NOMO-1 treated with DMSO at 0.1 percent for 48 hours (cell line): ENCODE measurements at regions not wholly inside any gene's neighbourhood (a gene's known extent, or its start where the extent isn't known, plus 50 kb on each side); places are given as distances from the start of the nearest gene placed in this dataset.
A peak's percentile ranks its signal among the peaks of the same experiment; 100 is the strongest.
"Not testable (repeated sequence)": the region's sequence is repeated elsewhere in the genome, so short reads cannot be mapped to it uniquely, and the experiment has no call there.

Experiments used
- DNase-seq: peaks from one replicate; lab custom pipeline; 2025; ENCODE audit not compliant: unreplicated experiment; lab: John Stamatoyannopoulos, UW

DNA sequence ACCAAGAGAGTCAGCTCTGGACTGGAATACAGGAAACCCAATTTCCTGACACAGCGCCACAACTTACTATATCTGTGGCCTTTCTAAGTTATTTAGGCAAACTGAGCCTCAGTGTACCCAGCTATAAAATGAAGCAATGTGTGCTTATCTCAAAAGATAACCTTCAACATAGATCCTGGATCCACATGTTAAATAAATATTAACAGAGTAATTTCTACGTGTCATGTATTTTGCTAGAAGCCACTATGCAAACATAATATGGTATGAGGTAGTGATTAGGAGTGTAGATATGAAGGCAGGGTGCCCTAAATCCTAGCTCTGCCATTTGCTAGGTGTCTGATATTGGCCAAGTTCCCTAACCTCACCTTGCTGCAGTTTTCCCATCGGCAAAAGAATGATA is 527.0 kb downstream of the RAB28 start:
- no peak for DNase-seq

DNA sequence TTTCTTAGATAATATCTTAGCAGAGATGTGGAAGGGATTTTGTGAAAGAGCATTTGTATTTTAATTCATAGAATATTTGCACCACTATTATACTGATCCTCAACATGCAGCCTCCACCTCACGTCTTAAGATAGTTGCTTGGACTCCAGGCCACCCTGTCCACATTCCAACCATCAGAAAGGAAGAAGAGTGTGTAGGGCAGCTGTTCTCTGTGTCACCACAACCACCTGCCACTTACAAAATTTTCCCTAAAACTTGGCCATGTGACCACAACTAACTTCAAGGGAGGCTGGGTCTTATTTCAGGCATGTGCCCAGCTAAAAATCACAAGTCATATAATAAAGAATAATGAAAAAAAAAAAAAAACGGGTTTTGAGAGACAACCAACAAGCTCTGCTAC is 528.1 kb downstream of the RAB28 start:
- no peak for DNase-seq

DNA sequence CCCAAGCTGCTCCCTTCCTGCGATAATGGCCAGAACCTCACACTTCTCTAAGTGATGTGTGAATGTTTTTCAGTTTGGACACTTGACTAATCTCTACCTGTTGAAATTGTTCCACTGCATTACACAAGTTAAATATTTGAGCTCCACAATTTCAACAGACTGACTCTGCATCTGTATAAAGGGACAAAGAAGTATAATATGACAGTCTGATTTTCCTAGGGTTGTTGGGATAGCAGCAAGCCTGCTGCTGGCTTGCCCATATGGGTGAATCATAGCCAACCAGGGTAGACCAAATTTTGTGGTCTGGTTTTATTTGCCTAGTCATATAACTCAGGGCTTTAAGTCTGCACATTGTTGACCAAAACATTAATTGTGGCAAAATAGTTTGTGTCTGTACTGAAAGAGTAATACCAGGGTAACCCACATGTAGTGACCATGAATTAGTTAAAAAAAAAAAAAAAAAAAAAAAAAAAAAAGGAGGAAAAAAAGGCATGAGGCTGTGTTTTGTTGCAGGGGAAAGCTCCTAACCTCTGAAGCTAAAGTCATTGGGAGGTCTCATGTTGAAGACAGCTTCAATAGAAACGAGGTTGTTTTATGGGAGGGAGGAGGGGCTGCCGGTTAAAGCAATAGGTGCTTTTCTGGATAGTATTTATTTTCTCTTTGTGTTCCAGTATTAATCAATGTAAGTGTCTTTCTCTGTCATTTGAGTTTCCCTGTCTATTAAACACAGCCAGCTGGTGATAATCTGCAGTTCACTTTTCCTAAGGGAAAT is 534.2 kb downstream of the RAB28 start:
- no peak for DNase-seq

DNA sequence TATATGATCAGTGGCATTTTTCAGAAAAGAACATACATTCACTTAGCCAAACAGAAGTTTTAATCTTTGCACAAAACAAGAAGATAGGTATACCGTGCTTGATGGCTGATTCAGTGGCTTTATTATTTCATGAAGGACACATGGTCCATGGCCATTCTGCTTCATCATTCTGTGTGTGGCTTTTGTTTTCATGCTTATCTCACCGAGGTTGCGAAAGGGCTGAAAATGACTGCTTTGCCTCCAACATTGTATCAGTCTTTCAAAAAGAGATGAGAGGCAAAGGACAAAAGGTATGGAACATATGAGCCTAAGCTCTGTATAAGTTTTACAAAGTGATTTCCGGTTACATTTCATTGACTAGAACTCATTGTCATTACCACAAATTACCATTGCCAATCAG is 541.1 kb downstream of the RAB28 start:
- DNase-seq = no peak

DNA sequence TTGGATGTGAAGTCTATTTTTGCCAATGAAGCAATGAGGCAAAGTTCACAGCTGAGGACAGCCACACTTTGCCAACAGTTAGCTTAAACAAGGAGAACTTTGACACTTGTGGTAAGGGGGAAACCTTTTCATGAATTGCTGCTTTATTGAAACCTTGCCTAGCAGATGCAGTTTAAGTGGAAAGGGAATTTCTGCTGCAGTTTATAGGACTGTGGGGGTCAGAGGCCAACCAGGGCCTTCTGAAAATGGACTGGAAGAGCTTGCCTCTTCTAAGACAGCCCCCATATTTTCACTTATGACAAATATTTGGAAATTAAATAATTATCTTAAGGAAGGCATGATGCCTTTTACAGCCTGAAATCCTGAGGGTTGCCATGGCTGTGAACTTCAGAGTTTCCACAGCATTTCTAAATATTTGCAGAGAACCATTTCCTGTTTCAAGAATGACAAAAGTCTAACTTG is 550.3 kb downstream of the RAB28 start:
- DNase-seq = no peak

DNA sequence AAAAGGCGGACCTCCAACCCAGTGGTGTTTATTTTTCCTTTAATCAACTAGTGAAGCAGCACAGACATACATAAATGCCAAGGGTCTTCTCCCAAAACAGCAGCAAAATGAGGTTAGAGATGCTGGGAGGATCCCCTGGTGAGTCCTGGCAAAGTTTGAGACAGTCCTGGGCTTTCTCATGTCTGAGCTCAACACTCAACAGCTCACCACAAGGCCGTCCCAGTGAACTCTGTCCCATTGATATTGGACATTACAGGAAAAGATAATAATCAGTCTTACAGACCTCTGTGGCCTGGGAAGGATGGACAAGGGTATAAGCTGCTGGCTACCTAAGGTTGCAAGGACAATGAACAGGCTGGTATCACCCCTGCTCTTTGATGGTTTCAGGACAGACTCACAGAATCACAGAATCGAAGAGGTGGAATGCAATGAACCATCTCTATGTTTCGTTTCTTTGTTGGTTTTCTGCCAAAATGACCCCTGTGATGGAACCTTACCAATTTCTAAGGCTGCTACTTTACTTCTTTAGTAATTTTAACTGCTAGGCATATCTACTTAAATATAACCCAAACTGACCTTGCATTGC is 551.8 kb downstream of the RAB28 start:
- DNase-seq = no peak

DNA sequence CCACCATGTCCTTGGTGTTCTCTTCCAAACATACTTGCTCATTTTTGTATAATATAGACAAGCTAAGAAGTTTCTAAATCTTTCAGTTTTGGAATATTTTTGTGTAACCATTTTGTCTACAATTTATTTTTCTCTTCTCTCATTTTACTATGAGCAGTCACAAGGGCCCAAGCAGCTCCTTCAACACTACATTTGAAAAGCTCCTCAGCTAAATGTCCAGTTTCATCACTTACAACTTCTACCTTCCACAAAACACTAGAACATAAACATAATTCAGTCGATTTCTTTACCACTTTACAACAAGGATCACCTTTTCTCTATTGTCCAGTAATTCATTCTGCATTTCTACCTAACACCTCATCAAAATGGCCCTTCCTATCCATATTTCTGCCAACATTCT is 554.4 kb downstream of the RAB28 start:
- no peak for DNase-seq

DNA sequence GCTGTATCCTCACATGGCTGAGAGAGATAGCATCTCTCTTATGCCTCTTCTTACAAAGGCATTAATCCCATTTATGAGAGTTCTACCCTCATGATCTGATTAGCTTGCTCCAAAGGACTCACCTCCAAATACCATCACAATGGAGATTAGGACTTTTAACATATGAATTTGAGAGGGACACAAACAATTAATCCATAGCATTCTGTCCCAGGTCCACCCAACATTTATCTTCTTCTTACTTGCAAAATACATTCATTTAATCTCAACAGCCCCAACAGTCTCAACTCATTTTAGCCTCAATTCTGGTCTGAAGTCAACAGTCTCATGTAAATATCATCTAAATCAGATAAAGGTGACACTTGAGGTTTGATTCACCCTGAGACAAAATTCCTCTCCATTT is 555.4 kb downstream of the RAB28 start:
- no peak for DNase-seq

DNA sequence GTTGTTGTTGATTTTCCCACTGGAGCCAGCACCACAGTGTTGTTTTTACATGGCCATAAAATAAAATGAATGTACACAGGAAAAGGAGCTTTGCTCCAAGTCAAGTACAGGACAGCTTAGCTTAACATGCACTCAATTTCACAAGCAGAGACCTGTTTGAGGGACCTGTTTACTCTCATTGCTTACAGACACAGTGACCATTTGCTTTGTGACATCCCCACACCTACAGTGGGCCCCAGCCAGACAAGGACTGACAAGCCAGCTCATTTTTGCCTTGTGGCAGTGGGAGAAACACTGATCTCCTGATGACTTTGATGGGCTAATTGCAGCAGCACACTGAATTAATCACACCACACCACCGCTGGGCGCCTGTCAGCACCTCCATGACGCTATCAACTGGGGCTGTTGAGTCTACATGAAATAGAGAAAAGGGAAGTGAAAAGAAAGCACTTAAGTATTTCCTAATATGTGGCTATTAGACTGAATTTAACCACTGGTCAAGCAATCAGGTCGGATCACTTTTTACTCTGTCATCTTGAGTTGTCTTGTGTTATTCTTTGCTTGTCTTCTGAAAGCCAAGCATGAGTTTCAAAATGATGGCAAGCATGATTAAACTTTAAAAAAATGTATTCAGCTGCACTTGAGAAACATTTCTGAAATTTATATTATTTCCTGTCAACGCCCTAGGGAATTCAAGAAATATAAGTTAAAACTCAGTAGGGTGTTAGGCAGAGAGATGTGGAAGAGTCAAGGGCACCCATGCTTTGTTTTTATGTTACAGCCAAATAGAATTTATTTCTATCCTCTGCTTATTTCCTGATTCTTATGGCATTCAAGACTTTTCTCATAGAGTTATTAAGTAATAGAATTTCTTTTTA is 557.7 kb downstream of the RAB28 start:
- peak; percentile 66 for DNase-seq

DNA sequence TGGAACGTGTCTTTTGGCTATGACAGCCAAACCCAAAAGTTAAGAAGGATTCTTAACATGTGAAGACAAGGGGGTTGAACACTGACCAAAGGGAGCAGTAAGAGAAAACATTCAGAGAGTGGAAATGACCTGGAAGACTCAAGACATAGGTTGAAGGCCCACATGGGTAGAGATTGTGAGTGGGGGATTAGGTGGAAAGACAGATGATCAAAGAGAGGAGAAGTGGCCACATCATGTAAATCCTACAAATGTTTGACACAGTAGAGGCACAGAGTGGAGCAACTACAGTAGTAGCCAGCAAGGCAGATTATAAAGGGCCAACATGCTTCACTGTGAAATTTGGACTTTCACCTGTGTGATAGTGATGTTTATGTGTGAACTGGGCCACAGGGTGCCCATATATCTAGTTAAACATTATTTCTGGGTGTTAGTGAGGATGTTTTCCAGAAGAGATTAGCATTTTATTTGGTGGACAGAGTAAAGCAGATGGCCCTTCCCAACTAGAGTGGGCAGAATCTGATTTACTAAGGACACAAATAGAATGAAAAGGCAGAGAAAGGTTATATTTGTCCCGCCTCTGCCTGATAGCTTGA is 559.3 kb downstream of the RAB28 start:
- DNase-seq = no peak

DNA sequence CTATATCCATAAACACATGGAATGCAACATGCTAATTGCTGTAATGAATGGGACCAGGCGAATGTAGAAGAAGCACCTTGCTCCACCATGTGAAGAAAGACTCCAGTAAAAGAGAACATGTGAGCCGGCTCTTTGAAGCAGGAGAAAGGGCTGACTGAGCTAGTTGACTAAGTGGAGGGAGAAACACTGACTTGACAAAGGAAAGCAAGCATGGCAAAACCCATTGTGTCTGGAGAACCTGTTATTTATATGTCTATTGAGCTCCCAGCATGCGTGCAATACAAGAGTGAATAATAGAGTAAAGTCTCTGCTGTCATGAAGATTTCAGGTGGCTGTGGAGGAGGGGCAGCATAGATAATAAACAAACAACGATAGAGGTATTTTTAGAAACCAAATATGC is 559.9 kb downstream of the RAB28 start:
- no peak for DNase-seq

DNA sequence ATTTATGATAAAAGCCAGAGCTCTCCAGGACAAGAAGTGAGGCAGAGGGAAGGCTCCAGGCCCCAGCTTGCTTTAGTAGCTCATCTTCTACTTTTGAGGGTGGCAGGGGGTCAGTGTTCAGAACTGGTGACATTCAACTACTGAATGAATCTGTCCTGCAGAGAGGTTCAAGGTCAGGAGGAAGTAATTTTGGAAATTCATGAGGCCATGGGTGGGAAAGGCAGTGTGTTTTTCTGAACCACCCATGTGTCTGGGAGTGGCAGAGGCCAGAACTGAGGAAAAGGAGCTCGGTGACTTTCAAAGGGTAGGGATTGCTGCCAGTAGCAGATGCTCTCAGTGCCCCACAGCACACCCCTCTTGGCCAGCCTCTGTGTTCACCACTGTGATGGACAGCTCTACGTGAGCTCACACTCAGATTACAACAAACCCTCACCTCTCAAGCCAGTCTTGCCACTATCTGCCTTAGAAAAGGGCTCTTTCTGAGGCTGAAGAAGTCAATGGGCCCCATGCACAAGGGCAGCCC is 571.2 kb downstream of the RAB28 start:
- no peak for DNase-seq

DNA sequence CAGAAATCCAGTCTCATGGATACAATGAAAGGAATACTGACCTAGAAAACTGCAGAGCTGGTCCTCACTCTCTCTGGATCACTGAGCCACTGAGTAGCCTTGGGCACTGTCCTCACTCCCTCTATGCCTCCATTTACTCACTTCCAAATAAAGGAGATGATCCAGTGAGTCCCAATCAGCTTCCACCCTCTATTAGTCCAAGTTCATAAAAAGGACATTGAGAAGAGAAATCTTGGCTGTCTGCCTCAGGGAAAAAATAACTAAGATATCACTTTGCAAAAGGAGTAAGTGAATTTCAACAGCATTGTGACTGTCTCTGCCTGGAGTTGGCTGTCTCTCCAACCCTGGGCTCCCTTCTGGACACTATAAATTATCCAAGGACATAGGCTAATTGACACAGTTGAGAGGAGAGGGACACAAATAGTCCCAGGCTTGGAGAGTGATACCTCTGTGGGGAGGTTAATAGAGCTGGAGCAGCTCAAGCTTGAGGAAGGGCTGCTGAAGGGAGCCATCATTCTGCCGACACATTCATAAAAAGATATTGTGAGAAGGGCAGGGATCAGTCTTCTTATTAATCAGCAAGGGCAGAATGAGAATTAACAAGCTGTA is 572.3 kb downstream of the RAB28 start:
- no peak for DNase-seq

DNA sequence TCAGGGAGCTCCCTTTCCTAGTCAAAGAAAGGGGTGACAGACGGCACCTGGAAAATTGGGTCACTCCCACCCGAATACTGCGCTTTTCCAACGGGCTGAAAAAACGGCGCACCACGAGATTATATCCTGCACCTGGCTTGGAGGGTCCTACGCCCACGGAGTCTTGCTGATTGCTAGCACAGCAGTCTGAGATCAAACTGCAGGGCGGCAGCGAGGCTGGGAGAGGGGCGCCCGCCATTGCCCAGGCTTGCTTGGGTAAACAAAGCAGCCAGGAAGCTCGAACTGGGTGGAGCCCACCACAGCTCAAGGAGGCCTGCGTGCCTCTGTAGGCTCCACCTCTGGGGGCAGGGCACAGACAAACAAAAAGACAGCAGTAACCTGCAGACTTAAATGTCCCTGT is 580.5 kb downstream of the RAB28 start:
- DNase-seq = not testable (repeated sequence)

DNA sequence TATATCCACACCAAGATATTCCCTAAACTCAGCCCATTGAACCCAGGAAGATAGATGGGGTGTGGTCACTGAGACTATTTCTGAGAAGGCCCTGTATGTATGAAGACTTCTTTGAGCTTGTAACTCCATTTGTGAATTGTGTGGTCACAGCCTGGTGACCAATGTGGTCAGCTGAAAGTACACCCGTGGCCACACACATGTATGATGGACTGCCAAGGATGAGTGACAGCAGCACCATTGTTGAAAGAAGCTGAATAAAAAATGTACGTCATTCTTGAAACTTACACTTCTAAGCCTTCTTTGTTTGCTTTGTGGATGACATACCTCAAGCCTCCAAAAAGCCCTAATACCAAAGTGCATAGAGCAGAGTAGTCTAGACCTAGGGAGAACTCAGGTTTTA is 581.4 kb downstream of the RAB28 start:
- no peak for DNase-seq

DNA sequence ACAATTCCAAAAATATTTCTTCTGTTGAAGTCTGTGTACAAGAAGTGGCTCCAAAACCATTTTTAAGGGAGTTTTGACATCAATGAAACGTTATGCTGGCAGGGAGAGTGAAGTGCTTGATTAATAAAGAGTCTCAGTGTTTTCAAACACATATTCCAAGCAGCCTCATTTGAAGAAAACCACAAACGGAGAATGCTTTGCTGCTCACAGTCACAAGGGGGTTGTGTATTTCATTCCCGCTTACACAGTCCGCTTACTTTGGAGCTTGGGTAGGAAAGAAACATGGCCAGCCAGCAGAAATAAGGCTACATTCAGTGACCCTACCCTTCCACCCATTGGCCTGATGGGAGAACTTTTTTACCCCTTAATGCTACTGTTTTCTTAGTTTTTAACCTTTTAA is 586.2 kb downstream of the RAB28 start:
- no peak for DNase-seq

DNA sequence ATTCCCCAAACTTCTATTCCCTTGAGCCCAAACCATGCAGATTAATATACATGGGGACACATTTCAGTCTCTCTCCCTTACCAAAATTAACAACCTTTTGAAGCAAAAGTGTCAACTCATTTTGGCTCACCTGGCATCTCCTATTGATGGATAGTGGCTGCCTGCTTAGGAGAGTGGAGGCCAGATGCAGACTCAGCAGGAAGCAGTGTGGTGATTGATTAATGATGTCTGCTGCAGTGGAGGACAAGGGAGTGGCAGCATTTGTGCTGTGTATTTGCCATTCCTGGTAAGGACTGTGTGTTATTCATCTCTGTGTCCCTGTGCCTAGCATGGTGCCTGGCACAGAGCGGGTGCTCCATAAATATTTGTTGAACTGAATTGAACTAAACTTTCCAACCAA is 590.1 kb downstream of the RAB28 start:
- DNase-seq = no peak

DNA sequence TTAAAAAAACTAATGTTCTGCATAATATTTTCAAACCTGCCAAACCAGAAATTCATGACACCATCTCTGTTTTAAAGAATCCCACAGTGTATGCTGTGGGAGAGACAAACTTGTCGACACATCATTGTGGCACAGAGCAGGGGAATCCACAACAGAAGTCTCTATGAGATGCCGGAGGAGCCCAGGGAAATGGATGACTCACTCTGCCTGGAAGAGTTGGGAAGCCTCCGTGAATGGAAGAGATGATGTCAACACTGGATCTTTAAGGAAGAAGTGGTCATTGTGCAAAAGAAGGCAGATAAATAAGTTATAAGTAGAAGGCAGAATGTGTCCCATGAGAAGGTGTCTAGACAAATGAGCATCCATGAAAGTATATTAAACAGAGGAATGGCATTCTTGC is 595.1 kb downstream of the RAB28 start:
- no peak for DNase-seq

DNA sequence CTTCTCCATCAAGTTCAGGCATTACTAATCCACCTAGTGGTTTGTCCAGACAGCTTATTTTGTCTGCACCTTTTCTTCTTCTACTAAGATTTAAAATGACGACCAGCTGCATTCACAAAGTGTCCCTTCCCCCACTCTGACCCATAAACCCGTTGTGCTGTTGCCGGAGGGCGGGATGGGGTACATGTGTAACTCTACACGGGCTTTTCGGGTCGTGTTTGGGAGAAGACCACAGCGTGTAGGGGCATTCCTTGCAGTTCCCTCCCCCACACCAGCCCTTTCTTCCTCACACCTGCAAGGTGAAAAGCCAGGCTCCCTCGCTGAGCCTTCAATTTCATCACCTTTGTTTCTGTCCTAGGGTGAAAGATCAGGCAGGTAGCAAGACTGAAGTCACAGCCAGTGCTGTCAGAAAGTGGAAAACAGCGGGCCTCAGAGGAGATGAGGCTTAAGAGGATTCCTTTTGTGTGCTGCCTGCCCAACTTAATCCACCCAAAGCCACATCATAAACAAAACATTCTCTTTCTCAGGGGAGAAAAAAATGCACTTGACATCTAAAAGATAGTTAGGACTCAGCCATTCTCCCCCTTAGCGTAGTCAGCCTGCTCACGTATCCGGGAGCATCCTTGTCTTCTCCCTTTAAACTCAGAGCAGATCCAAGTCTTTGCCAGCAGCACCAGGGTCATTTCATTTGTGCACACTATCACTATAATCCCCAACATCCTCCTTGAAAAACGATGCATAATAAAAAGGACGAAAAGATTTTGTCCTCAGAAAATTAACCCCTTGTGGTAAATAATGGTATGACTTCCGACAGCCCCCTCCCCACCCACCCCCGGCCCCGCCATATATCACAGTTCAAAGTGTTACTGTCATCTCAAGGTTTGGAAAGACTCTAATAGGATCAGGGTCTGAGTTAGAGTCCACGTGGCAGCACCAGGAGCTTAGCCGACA is 599.0 kb downstream of the RAB28 start:
- DNase-seq = no peak
